Activated CD8-positive, alpha-beta memory T cell treated with anti-CD3 and anti-CD28 coated beads, Interleukin-2, amount 50 U/mL, for 1 hour (primary cell): ENCODE measurements at regions not wholly inside any gene's neighbourhood (a gene's known extent, or its start where the extent isn't known, plus 50 kb on each side); places are given as distances from the start of the nearest gene placed in this dataset.

ENCODE experiments used
- DNase-seq: peaks from one replicate; pipeline ENCODE4 v3.0.0-alpha.2; 2020; ENCODE audit errors: extremely low read depth

DNA sequence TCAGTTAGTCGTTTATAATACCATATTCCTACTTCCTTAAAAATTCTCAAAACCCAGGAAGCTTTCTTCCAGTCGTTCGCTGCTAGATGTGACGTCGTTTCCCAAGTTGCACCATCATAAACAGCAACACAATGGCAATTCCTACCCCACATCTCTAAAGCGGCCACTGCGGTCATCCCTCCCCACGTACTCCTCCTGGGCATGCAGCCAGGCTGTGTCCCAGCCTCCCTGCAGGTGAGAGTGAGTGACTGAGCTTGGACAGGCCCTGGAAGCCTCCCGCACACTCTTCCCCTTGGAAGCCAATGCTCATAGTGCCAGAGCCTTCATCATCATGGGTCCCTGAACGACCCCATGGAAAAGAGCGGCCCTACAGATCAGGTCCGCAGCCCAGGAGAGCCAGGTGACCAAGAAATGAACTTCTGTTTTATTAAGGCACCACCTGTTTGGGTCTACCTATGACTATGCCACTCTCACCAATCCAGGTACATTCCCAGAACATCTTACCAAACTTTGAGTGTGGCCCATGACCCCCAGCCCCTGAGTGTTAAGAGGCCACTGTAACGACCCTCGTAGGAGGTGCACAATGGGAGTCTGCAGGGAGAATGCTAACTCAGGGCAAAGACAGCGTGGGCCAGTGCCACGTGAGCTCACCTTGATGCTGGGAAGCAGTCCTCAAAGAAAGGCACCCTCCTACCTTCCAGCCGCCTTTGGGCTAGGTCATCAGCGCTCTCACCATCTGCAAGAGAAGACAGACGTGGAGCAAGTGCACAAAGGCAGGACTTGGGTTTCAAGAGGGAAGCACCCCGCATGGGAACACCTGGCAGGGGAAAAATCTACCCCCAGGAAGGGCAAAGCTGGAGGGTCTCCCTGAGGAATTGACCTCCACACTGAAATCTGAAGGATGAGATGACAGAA, 74.7 kb upstream of the RAB6C start:
- DNase-seq = no peak

DNA sequence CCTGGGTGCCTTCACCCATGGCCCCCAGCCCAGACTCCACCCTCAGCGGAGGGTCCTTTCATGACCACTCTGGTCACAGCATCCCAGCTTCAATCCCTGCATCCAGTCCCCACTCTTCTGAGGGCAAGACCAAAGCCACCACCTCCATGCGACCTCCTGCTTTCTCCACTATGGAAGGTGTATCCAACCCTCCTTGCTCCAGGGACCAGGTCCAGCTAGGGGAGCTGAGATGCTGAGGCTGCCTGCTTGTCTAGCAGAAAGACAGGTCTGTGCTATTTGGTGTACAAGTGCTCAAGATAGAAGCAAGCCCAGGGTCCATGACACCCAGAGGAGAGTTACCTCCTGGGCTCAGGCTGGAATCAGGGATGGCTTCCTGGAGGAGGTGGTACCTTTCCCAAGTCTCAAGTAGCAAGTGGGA, 73.8 kb upstream of the RAB6C start:
- no peak for DNase-seq

DNA sequence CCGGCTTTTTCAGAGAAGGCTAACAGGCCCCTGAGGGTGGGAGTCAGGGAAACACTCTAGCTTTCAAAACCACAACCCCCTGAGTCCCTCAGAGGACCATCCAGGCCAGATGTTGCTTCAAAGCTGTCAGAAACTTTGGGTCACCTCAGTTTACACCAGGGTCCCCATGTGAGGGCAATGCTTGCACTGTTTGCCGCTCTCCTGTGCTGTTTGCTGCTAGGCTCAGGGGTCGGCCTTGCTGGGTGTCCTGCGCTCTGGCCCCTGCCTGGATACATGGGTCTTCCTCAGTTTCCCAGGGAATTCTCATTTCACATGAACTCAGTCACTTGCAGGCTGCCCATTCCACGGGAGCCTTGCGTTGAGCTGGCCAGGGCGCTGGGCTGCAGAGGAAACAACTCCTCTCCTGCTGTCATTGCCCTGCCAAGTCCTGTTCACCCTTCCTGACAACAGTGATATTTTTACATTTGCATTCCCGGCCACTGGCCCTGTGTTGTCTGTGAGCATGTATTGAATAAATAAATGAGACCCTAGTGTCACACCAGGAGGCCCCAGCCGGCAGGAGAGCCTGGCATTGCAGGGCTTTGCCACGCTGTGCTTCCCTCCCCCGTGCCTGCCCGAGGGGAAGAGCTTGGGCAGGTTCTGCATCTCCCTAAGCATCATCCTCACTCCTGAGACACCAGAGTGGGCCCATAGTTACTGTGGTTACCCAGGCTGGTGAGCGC, 73.2 kb upstream of the RAB6C start:
- DNase-seq = no peak

DNA sequence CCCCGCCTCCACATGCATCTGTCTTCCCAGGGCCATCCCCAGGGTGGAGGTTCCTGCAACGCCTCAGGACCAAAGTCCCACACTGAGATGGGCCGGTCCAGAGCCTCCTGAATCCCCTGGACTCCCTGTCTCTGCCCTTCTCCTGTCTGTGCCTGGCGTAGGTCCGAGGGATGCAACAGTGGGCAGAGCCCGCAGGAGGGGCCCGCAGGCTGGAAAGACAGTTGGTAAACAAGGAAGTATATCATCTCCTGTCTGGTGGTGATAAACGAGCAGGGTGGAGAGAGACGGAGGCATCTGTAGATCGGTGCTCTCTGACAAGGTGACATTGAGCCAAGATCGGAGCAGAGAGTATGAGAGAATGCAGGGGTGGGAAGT, 72.6 kb upstream of the RAB6C start:
- DNase-seq = no peak

DNA sequence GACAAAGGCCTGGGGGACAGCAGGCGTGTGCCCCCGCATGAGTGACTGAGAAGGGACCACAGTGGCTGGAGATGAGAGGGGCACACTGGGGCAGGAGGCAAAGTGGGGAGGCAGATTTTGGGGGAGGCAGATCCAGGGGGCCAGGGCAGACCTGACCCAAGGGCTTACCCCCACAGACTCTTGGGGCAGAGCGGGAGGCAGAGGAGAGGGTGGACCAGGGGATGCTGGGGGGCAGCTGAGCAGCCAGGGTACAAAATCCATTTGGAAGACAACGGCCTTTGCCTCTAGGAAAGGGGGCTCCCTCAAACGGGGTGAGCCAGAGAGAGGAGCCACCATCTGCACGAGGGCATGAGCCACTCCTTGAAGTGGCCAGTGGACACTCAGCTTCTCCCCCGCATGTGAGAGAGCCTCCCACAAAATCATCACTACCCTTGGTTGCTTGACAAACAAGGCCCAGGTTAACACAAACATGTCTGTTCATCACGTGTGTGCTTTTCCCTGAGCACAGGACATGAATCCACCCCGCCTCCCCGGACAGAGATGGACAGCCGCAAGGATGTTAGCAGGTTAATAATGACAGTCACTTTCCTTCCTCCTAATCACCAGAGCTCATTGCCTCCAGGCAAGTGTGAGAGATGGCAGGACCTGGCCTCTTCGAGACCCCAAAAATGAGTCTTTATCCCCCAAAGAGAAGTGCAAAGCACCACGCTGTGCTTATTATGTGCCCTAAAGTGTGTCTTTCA, 72.0 kb upstream of the RAB6C start:
- no peak for DNase-seq

DNA sequence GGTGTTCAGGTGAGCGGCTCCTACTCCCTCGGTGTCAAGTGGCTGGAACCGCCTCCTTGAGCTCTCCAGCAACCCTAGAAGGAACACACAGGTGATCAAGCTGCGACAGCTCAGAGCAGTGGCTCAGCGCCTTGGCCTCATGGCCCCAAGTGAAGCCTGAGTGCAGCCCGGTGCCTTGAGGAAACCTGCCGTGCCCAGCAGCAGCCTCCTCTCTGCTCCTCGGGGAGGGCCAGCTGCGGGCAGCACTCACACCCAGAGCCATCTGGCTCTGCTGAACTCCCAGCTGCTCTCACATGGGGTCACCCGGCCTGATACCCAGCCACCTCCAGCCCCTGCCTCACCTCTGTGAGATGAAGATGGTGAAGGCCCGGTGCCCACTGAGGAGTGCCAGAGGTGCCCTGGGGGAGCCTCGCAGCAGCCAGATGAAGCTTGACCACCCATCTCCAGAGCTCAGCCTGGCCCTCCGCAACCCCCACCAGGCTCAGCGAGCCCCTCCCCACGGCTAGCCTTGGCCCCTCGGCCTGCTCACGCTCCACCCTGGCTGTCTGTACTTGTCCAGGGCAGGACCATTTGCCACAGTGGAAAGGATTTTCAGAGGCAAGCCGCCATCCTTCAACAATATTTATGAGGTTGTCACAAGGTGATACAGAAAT, 70.6 kb upstream of the RAB6C start:
- DNase-seq = no peak

DNA sequence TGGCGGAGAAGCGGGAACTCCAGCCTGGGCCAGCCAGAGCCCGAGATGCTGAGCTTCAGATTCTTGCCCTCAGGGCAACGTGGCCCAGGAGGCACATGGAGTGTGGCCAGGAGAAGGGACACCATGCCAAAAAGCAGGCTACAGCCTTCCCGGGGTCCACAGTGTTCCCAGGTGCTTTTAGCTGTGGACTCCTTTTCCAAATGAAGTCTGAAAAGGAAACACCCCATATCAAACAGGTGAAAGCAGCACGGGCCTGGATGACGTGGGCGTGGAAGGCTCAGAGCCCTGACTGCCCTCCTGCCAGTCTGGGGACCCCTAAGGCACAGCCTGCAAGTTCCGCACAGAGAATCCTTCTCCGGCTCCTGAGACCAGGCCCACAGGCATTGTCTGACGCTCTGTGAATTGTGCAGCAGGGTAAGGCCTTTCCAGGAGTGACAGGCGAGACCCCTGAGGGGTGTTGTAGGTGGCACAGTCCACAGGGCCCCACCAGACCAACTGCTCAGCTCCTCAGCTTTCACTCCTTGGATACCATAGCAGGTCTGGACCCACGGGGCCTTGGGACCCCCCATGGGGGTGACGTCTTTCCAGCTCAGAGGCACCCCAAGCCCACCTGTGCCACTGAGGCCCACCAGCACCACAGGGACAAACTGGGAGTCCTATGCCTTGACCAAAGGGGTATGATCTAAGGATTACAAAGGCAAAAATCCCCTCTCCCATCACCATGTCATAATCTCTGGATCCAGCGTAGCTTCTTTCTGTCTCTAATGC, 69.6 kb upstream of the RAB6C start:
- no peak for DNase-seq

DNA sequence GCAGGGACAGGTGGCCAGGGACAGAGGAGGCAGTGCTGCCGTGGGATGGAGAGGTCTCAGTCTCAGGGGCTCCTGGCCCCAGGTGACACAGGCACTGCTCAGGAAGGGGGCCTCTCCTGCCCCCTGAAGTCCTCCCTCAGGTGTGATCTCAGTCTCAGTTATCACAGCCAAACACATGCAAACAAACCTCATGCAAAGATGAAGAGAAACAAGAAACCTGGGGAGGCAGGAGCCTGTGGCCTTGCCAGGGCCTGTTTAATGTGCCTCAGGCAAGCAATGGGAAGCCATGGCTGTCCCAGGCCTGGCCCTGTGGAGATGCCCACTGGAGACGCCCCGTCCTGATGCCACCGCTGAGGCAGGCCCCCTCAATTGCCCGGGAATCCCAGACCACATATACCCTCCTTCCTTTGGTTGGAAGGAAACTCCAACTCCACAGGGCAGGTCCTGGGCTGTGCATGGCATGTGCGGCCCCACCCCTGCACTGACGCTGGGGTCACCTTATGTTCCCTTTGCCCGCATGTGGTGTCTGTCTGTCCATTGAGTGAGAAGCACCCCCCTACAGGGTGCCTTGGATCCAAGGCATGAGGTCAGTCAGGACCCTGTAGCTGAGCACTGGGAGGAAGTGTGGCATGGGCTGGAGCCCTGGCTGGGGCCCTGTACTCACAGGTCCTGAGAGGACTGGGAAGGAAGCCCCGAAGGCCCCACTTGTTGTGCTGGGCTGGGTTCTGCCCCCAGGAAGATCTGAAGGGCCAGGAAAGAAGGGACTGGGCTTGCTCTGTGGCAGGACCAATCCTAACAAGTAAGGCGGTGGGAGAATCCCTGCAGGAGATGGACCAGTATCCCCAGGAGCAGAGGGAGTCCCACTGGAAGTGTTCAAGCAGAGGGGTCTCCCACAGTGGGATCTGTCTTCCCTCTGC, 68.8 kb upstream of the RAB6C start:
- DNase-seq = no peak

DNA sequence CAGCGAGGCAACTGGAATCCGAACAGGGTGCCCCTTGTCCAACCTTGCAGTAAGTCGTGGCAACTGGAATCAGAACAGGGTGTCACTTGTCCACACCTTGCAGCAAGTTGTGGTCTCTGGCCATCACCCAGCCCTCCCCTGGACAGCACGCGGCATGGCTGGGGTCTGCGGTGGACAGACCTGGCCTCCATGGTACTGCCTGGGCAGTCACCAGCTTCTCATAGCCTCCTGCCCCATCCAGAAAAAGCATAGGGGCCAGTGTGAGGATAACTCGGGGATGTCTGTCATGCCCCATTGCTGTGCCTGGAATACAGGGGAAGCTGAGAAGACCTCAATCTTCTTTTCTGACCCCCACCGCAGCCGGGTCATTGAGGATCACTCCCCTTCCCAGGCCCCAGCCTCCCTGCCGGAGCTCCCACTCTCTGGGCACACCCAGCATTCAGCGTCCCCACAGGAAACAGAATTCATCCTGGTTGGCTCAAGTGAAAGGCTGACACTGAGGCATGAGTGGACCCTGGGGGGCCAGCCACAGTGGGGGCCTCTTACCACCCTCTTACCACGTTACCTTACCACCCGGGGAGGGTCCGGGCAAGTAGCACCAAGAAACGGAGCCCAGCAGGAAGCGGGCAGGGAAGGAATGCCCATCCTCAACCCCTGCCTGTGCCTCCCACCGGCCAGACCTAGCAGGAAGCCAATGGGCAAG, 68.0 kb upstream of the RAB6C start:
- DNase-seq = no peak

DNA sequence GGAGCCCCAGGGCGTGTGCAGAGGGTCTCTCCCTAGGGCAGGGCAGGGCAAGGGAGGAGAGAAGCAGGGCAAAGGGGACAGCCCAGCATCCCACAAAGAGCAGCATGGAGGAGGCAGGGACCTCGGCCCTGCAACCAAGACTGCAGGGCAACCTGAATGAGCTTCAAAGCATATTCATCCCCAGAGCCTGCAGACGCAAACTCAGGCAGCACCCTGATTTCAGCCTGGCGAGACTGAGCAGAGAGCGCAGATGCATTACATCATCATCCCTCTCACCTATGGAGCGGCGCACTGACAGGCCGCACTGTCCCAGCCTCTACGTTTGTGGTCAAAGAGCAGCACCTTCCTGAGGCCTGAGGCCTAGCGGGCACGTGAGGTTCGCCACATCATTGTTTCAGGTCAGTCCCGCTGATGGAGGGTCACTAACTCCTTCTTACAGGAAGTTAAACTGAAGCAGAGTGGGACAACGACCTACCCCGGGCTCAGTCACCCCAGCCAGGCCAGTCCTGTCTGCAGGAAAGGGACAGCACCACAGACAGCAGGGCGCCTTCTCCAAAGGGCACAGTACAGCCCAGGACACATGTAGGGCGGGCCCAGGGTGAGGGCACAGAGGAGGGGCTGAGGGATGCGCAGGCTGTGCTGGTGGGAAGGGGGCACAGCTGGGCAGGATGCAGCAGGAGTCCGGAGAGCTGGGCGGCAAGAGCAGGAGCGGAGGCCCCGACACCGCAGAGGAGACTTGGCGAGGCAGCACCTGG, 67.2 kb upstream of the RAB6C start:
- no peak for DNase-seq

DNA sequence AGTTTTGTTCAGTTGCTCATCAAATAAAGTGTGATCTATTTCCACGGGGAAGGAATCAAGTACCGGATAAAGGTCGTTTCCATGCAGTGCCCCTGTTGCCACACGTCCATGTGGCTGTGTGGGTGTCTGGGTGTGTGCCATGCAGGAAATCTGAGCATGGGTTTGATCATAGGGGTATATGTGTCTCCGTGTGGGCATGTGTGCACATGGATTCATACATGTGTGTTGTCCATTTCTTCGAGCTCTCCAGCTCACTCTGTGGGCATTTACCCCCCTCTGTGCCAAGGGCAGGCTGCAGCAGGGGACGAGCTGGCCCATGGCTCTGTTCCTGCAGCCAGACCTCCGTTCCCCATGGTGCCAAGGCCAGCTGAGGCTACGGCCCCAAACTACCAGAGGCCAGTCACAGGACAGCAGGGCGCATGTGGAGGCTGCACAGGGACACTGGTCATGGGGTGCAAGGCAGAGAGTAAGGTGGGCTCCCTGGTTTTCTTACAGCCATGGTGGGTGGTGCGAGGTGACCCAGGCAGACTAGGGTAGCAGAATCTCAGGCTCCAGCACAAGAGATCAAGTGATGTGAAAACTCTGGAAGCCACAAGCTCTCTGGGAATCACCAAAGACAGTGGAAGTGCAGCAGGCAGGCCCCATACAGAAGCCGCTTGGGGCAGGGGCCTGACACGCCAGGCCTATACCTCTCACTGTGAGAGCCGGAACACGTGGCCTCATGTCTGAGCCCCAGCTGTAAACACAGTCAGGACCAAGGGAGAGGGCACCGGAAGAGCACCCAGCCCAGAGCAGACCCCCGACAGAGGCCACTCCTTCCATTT, 66.4 kb upstream of the RAB6C start:
- DNase-seq = no peak

DNA sequence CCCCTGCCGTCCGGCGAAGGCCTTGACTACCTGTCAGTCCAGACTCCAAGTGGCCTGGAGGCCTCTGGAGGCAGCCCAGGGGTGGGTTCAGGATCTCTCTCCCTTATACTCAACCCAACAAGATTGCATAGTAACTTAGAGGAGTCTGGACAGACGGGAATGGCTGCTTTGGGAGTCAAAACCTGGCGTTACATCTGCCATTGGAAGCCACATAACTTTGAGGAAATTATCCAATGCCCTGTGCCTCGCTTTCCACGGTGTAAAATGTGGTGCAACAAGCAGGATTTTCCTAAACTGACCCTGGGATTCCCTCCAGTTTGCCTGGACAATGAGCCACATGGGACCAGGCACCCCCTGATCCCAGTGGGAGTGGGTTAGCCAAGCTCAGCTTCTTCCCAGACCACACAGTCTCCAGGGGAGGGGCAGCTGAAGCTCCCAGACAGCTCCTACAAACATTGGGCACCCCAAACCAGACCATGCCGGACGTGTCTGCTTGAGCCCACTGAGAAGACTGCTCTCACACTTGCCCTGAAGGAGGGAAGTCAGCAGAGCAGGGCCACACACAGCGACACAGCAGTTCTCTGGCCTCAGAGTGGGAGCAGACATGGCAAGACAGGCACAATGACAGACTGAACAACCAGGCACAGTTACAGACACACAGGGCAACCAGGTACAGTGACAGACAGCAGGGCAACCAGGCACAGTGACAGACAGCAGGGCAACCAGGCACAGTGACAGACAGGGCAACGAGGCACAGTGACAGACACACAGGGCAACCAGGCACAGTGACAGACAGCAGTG, 65.6 kb upstream of the RAB6C start:
- DNase-seq = no peak

DNA sequence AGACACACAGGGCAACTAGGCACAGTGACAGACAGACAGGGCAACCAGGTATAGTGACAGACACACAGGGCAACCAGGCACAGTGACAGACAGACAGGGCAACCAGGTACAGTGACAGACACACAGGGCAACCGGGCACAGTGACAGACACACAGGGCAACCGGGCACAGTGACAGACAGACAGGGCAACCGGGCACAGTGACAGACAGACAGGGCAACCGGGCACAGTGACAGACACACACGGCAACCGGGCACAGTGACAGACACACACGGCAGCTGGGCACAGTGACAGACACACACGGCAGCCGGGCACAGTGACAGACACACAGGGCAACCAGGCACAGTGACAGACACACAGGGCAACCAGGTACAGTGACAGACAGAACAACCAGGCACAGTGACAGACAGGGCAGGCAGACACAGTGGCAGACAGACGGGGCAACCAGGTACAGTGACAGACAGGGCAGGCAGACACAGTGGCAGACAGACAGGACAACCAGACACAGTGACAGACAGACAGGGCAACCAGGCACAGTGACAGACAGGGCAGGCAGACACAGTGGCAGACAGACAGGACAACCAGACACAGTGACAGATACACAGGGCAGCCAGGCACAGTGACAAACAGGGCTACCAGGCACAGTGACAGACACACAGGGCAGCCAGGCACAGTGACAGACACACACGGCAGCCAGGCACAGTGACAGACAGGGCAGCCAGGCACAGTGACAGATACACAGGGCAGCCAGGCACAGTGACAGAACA, 64.7 kb upstream of the RAB6C start:
- no peak for DNase-seq

DNA sequence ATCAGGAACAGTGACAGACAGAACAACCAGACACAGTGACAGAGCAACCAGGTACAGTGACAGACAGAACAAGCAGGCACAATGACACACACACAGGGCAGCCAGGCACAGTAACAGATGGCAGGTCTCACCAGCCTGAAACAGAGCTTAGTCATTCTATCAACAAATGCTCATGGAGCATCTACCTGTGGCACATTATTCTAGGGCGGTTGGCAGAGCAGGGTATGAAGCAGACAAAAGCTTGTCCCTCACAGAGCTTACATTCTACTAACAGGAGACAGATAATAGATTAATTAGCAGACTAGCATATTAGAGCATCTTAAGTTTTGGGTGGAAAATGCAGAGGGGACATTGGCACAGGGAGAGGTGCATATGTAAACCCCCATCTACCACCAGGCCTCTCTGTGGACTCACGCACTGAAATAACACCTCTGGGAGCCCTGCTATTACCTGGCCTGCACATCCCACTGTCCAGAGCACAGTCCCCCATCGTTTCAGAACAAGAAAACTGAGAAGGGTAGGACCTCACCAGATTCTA, 64.1 kb upstream of the RAB6C start:
- DNase-seq = no peak

DNA sequence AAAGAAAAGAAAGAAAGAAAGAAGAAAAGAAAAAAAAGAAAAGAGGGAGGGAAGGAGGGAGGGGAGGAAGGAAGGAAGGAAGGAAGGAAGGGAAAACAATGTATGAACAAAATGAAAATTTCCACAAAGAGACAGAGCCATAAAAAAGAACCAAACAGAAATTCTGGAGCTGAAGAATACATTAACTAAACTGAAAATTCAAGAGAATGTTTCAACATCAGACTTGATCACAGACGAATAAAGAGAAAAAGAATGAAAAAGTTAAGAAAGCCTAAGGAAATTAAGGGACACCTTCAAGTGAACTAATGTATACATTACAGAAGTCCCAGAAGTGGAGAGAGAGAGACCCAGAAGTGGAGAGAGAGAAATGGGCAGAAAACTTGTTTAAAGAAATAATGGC, 60.9 kb upstream of the RAB6C start:
- no peak for DNase-seq
